ENCODE measurements at regions not wholly inside any gene's neighbourhood (a gene's known extent, or its start where the extent isn't known, plus 50 kb on each side); places are given as distances from the start of the nearest gene placed in this dataset.
"Not testable (repeated sequence)": the region's sequence is repeated elsewhere in the genome, so short reads cannot be mapped to it uniquely, and the experiment has no call there.

DNA sequence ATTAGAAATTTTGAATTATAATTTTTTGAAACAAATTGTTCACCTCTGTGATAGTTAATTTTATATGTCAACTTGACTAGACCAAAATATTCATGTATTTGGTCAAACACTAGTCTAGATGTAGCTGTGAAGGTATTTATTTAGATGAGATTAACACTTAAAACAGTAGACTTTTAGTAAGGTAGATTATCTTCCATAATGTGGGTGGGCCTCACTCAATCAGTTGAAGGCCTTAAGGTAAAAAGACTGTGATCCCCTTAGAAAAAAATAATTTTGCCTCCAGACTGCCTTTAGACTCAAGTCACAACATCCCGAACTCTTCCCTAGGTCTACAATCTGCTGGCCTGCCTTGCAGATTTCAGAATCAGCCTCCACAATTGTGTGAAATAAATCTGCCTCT, 177.3 kb upstream of the PABPC5 start:
- Histone ChIP-seq H3K36me3 (no peaks in the 10 kb centered on the region), H3K27ac (no peak overlapping the region), H3K27me3 (ENCODE audit: low read depth) (no peaks in the 10 kb centered on the region), H3K9me3 (no peaks in the 10 kb centered on the region), H3K4me1 (no peaks in the 10 kb centered on the region), H3K4me3 (no peak overlapping the region)
- ATAC-seq (no peak), DNase-seq (no peak)
- TF ChIP-seq CTCF (IDR thresholded peaks at IDR 0.05), result no peak
- intact Hi-C loops (cut with DNase I), result no loop called here

GRCh38 chrX:91279479-91279878, 155.2 kb upstream of the PABPC5 start:
- Histone ChIP-seq H3K4me1 (no peaks in the 10 kb centered on the region), H3K4me3 (no peak overlapping the region), H3K27me3 (ENCODE audit: low read depth) (no peaks in the 10 kb centered on the region), H3K9me3 (no peaks in the 10 kb centered on the region), H3K27ac (no peak overlapping the region), H3K36me3 (no peaks in the 10 kb centered on the region)
- ATAC-seq (no peak), DNase-seq (peak; percentile 17)
- no peak for TF ChIP-seq CTCF (IDR thresholded peaks at IDR 0.05)
- intact Hi-C loops (cut with DNase I), result no loop called here

GRCh38 chrX:91311969-91312368, 122.7 kb upstream of the PABPC5 start:
- intact Hi-C loops (cut with DNase I), result no loop called here
- H3K27me3 ChIP-seq (ENCODE audit: low read depth), result no peaks in the 10 kb centered on the region
- H3K36me3 ChIP-seq, result no peaks in the 10 kb centered on the region
- no peak overlapping the region for H3K4me3 ChIP-seq
- ATAC-seq, result no peak
- H3K9me3 ChIP-seq, result no peaks in the 10 kb centered on the region
- DNase-seq, result no peak
- no peaks in the 10 kb centered on the region for H3K4me1 ChIP-seq
- no peak overlapping the region for H3K27ac ChIP-seq
- TF ChIP-seq CTCF (IDR thresholded peaks at IDR 0.05), result no peak

DNA sequence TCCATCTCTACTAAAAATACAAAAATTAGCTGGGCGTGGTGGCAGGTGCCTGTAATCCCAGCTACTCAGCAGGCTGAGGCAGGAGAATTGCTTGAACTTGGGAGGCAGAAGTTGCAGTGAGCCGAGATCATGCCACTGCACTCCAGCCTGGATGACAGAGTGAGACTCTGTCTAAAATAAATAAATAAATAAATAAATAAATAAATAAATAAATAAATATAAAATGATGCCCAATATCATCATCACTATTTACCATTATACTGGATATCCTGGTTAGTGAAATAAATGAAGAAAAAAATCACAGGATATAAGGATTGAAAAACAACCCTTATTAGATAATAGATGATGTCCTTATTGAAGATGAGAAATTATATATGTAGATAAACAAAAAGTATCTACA, 115.8 kb upstream of the PABPC5 start:
- intact Hi-C loops (cut with DNase I), result not testable (repeated sequence)

DNA sequence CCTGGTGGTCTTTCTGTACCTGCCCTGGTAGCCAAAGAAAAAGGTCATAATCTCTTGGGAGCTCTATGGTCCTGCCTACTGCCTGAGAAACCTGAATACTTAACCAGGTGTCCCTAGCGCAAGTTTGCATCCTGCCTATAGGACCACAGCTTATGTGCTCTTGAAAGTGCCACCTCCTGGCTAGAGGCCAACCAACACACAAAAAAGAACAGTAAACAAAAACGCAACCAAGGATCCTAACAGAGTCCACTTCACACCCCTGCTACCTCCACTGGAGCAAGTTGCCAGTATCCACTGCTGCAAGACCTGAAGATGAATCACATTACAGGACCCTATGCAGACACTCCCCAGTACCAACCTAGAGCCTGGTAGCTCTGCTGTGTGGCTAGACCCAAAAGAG, 103.2 kb upstream of the PABPC5 start:
- no peaks in the 10 kb centered on the region for H3K36me3 ChIP-seq
- DNase-seq (no peak), ATAC-seq (no peak)
- intact Hi-C loops (cut with DNase I), result no loop called here
- H3K4me1 ChIP-seq, result no peaks in the 10 kb centered on the region
- H3K27me3 ChIP-seq (ENCODE audit: low read depth), result no peaks in the 10 kb centered on the region
- H3K4me3 ChIP-seq, result no peak overlapping the region
- no peak for TF ChIP-seq CTCF (IDR thresholded peaks at IDR 0.05)
- H3K27ac ChIP-seq, result no peak overlapping the region
- H3K9me3 ChIP-seq, result no peaks in the 10 kb centered on the region

More for the DNA sequence above, 115.8 kb upstream of the PABPC5 start:
- H3K36me3 ChIP-seq; ATAC-seq; H3K27me3 ChIP-seq (ENCODE audit: low read depth); DNase-seq; H3K4me1 ChIP-seq; H3K9me3 ChIP-seq; H3K4me3 ChIP-seq; H3K27ac ChIP-seq: not testable (repeated sequence)
